Hepatocyte (in vitro differentiated cells): ENCODE measurements at regions not wholly inside any gene's neighbourhood (a gene's known extent, or its start where the extent isn't known, plus 50 kb on each side); places are given as distances from the start of the nearest gene placed in this dataset.

ENCODE experiments used
- DNase-seq: peaks from one replicate; pipeline ENCODE4 v3.0.0-alpha.2; 2016; ENCODE audit warnings: low spot score
- H2AFZ ChIP-seq: fragments of 200-600 bp; sonication (generic); 2 replicates; pipeline ENCODE4 v1.6.0; 2016; ENCODE audit warnings: antibody characterized with exemption, mild to moderate bottlenecking
- H3K27ac ChIP-seq: fragments of 200-600 bp; sonication (generic); 2 replicates; pipeline ENCODE4 v1.5.1; 2016; ENCODE audit warnings: mild to moderate bottlenecking
- H3K27me3 ChIP-seq: fragments of 200-600 bp; sonication (generic); 2 replicates; pipeline ENCODE4 v1.6.1; 2016
- H3K36me3 ChIP-seq: fragments of 200-600 bp; sonication (generic); replicated peaks from 2 replicates; pipeline ENCODE4 v1.5.1; 2016; ENCODE audit warnings: low read depth; ENCODE audit not compliant: insufficient read depth
- H3K4me1 ChIP-seq: fragments of 200-600 bp; sonication (generic); 2 replicates; pipeline ENCODE4 v1.5.1; 2016; ENCODE audit warnings: mild to moderate bottlenecking, moderate library complexity; ENCODE audit not compliant: insufficient read depth
- H3K4me2 ChIP-seq: fragments of 200-600 bp; sonication (generic); 2 replicates; pipeline ENCODE4 v1.6.0; 2016
- H3K4me3 ChIP-seq: fragments of 200-600 bp; sonication (generic); 2 replicates; pipeline ENCODE4 v1.5.1; 2016; ENCODE audit warnings: mild to moderate bottlenecking
- H3K79me2 ChIP-seq: fragments of 200-600 bp; sonication (generic); 2 replicates; pipeline ENCODE4 v1.6.0; 2017; ENCODE audit warnings: mild to moderate bottlenecking
- H3K9me2 ChIP-seq: fragments of 200-600 bp; sonication (generic); replicated peaks from 2 replicates; pipeline ENCODE4 v1.6.0; 2017; ENCODE audit warnings: mild to moderate bottlenecking; ENCODE audit not compliant: insufficient read depth
- H3K9me3 ChIP-seq: fragments of 200-600 bp; sonication (generic); 2 replicates; pipeline ENCODE4 v1.5.1; 2016; ENCODE audit warnings: low read depth, mild to moderate bottlenecking
- H4K20me1 ChIP-seq: fragments of 200-600 bp; sonication (generic); 2 replicates; pipeline ENCODE4 v1.6.0; 2016; ENCODE audit warnings: mild to moderate bottlenecking; ENCODE audit not compliant: insufficient read depth, poor library complexity, severe bottlenecking
- CTCF ChIP-seq: fragments of 200-600 bp; sonication (generic); IDR thresholded peaks from 2 replicates; pipeline ENCODE4 v1.5.1; 2016; ENCODE audit warnings: antibody characterized with exemption, mild to moderate bottlenecking; ENCODE audit not compliant: poor library complexity
- EZH2 ChIP-seq: fragments of 200-600 bp; sonication (generic); IDR thresholded peaks from 2 replicates; pipeline ENCODE4 v1.6.1; 2016; ENCODE audit warnings: antibody characterized with exemption, mild to moderate bottlenecking, borderline replicate concordance
- EZH2phosphoT487 ChIP-seq: fragments of 200-600 bp; sonication (generic); IDR thresholded peaks from one replicate; pipeline ENCODE4 v1.6.1; 2018; ENCODE audit warnings: antibody characterized with exemption, mild to moderate bottlenecking, low read depth, moderate library complexity; ENCODE audit not compliant: unreplicated experiment, severe bottlenecking
- WGBS: methylation state at CpG from one replicate; pipeline ENCODE4 v1.1.6; 2016; ENCODE audit warnings: low lambda C conversion rate; ENCODE audit errors: missing lambda C conversion rate; 5-methylcytosine and 5-hydroxymethylcytosine counted together

- H3K4me1 ChIP-seq, result no peaks in the 10 kb centered on the region
- H3K36me3 ChIP-seq, result no peaks in the 10 kb centered on the region
- H3K27ac ChIP-seq, result no peak overlapping the region
- TF ChIP-seq EZH2phosphoT487 (no peak), EZH2 (no peak), CTCF (no peak)
- H2AFZ ChIP-seq, result no peak overlapping the region
- no peak overlapping the region for H3K4me3 ChIP-seq
- no peaks in the 10 kb centered on the region for H4K20me1 ChIP-seq
- no peak overlapping the region for H3K4me2 ChIP-seq
- H3K9me3 ChIP-seq, result no peaks in the 10 kb centered on the region
- WGBS, result 74% methylated on average over 2 of the region's 2 CpGs
- no peaks in the 10 kb centered on the region for H3K9me2 ChIP-seq
- H3K27me3 ChIP-seq, result no peaks in the 10 kb centered on the region
- no peak for DNase-seq
- no peaks in the 10 kb centered on the region for H3K79me2 ChIP-seq
Observed at GRCh38 chrX:144849141-144849540, 398.2 kb upstream of the SPANXN1 start.

- no peaks in the 10 kb centered on the region for H3K36me3 ChIP-seq
- no peaks in the 10 kb centered on the region for H4K20me1 ChIP-seq
- H3K27ac ChIP-seq, result no peak overlapping the region
- no peaks in the 10 kb centered on the region for H3K9me3 ChIP-seq
- no peak for TF ChIP-seq EZH2phosphoT487
- peak; percentile 36 for TF ChIP-seq CTCF
- TF ChIP-seq EZH2, result no peak
- H3K4me1 ChIP-seq, result no peaks in the 10 kb centered on the region
- H3K27me3 ChIP-seq, result no peaks in the 10 kb centered on the region
- no peak overlapping the region for H2AFZ ChIP-seq
- peak; percentile 5 for DNase-seq
- no peaks in the 10 kb centered on the region for H3K9me2 ChIP-seq
- no peak overlapping the region for H3K4me2 ChIP-seq
- no peak overlapping the region for H3K4me3 ChIP-seq
- no peaks in the 10 kb centered on the region for H3K79me2 ChIP-seq
Observed at GRCh38 chrX:144896323-144896722, 351.0 kb upstream of the SPANXN1 start.

GRCh38 chrX:144901521-144901920 is 345.8 kb upstream of the SPANXN1 start:
- Histone ChIP-seq H3K27ac (no peak overlapping the region), H2AFZ (no peak overlapping the region), H3K4me1 (no peaks in the 10 kb centered on the region), H3K4me3 (no peak overlapping the region), H3K9me3 (no peaks in the 10 kb centered on the region), H4K20me1 (no peaks in the 10 kb centered on the region), H3K4me2 (no peak overlapping the region), H3K9me2 (no peaks in the 10 kb centered on the region), H3K27me3 (no peaks in the 10 kb centered on the region), H3K79me2 (no peaks in the 10 kb centered on the region), H3K36me3 (no peaks in the 10 kb centered on the region)
- no peak for DNase-seq
- TF ChIP-seq EZH2, result no peak
- TF ChIP-seq EZH2phosphoT487, result no peak
- TF ChIP-seq CTCF, result no peak
- 80% methylated on average over 3 of the region's 3 CpGs for WGBS

GRCh38 chrX:144916785-144917184 is 330.5 kb upstream of the SPANXN1 start:
- Histone ChIP-seq H3K27ac (no peak overlapping the region), H3K36me3 (no peaks in the 10 kb centered on the region), H3K4me2 (no peak overlapping the region), H2AFZ (no peak overlapping the region), H3K4me3 (no peak overlapping the region), H3K4me1 (no peaks in the 10 kb centered on the region), H3K9me2 (no peaks in the 10 kb centered on the region), H3K27me3 (no peaks in the 10 kb centered on the region), H3K9me3 (peaks cover 5% of the 10 kb centered on the region), H3K79me2 (no peaks in the 10 kb centered on the region), H4K20me1 (no peaks in the 10 kb centered on the region)
- DNase-seq, result no peak
- TF ChIP-seq EZH2 (no peak), EZH2phosphoT487 (no peak), CTCF (no peak)
- WGBS, result 31% methylated on average over 2 of the region's 2 CpGs
